GM18909 (cell line): ENCODE measurements at regions not wholly inside any gene's neighbourhood (a gene's known extent, or its start where the extent isn't known, plus 50 kb on each side); places are given as distances from the start of the nearest gene placed in this dataset.
A peak's percentile ranks its signal among the peaks of the same experiment; 100 is the strongest.
"Not testable (repeated sequence)": the region's sequence is repeated elsewhere in the genome, so short reads cannot be mapped to it uniquely, and the experiment has no call there.

Experiments
- ATAC-seq: cut with Tn5 transposase; IDR thresholded peaks from one replicate; pipeline ENCODE4 v1.9.1; 2021; ENCODE audit warnings: mild to moderate bottlenecking; ENCODE audit not compliant: unreplicated experiment, poor library complexity

GRCh38 chr10:23493711-23494110 is 54.8 kb downstream of the OTUD1 start:
- no peak for ATAC-seq

GRCh38 chr10:23496727-23497126 is 57.9 kb downstream of the OTUD1 start:
- ATAC-seq: no peak

- ATAC-seq: no peak
These were observed 60.7 kb downstream of the OTUD1 start for GRCh38 chr10:23499372-23500132.

- no peak for ATAC-seq
These were observed 67.1 kb downstream of the OTUD1 start for GRCh38 chr10:23505797-23506465.

GRCh38 chr10:23512355-23513058 is 73.6 kb downstream of the OTUD1 start:
- no peak for ATAC-seq

- ATAC-seq: not testable (repeated sequence)
These were observed 74.7 kb downstream of the OTUD1 start for GRCh38 chr10:23513621-23514020.

- ATAC-seq: no peak
These were observed 75.4 kb downstream of the OTUD1 start for GRCh38 chr10:23514321-23514720.

- ATAC-seq: no peak
These were observed 77.7 kb downstream of the OTUD1 start for GRCh38 chr10:23516530-23516929.

GRCh38 chr10:23517155-23517554 is 78.3 kb downstream of the OTUD1 start:
- no peak for ATAC-seq

- no peak for ATAC-seq
These were observed 82.9 kb downstream of the OTUD1 start for GRCh38 chr10:23521735-23522134.

GRCh38 chr10:23522345-23522744 is 83.5 kb downstream of the OTUD1 start:
- no peak for ATAC-seq

GRCh38 chr10:23523251-23523650 is 84.4 kb downstream of the OTUD1 start:
- no peak for ATAC-seq

- ATAC-seq: peak; percentile 77
These were observed 86.5 kb downstream of the OTUD1 start for GRCh38 chr10:23525406-23525805.

GRCh38 chr10:23528419-23528818 is 89.5 kb downstream of the OTUD1 start:
- no peak for ATAC-seq

- no peak for ATAC-seq
These were observed 90.8 kb downstream of the OTUD1 start for GRCh38 chr10:23529625-23530024.

- no peak for ATAC-seq
These were observed 91.2 kb downstream of the OTUD1 start for GRCh38 chr10:23530079-23530478.

- no peak for ATAC-seq
These were observed 94.3 kb downstream of the OTUD1 start for GRCh38 chr10:23533212-23533611.

- no peak for ATAC-seq
These were observed 95.5 kb downstream of the OTUD1 start for GRCh38 chr10:23534326-23534725.

GRCh38 chr10:23534761-23535160 is 95.9 kb downstream of the OTUD1 start:
- no peak for ATAC-seq

- no peak for ATAC-seq
These were observed 96.5 kb downstream of the OTUD1 start for GRCh38 chr10:23535381-23535780.

GRCh38 chr10:23538968-23539367 is 100.1 kb downstream of the OTUD1 start:
- ATAC-seq: no peak
